GM23338 (cell line): ENCODE measurements at regions not wholly inside any gene's neighbourhood (a gene's known extent, or its start where the extent isn't known, plus 50 kb on each side); places are given as distances from the start of the nearest gene placed in this dataset.

Source experiments
- ATAC-seq: fragments of 200-7000 bp; cut with Tn5 transposase; 3 replicates; pipeline ENCODE4 v1.9.1; 2020
- DNase-seq: peaks from one replicate; pipeline ENCODE4 v3.0.0-alpha.2; 2015; ENCODE audit warnings: low spot score
- H2AFZ ChIP-seq: fragments of 200-600 bp; sonication (generic); 2 replicates; pipeline ENCODE4 v1.8.0; 2016; ENCODE audit warnings: antibody characterized with exemption, mild to moderate bottlenecking, moderate library complexity
- H3F3A ChIP-seq: fragments of 200-600 bp; sonication (generic); replicated peaks from 2 replicates; pipeline ENCODE4 v1.8.0; 2017; ENCODE audit warnings: antibody characterized with exemption, mixed run types, low read depth
- H3K27ac ChIP-seq: fragments of 200-600 bp; sonication (generic); 2 replicates; pipeline ENCODE4 v1.6.1; 2016; ENCODE audit warnings: low read depth
- H3K27me3 ChIP-seq: fragments of 200-600 bp; sonication (generic); 2 replicates; pipeline ENCODE4 v1.8.0; 2016; ENCODE audit warnings: mild to moderate bottlenecking, mixed run types, moderate library complexity; ENCODE audit not compliant: insufficient read depth
- H3K36me3 ChIP-seq: fragments of 200-600 bp; sonication (generic); 2 replicates; pipeline ENCODE4 v1.8.0; 2016; ENCODE audit warnings: mild to moderate bottlenecking; ENCODE audit not compliant: insufficient read depth
- H3K4me1 ChIP-seq: fragments of 200-600 bp; sonication (generic); 2 replicates; pipeline ENCODE4 v1.8.0; 2016; ENCODE audit warnings: mild to moderate bottlenecking, moderate library complexity; ENCODE audit not compliant: insufficient read depth
- H3K4me2 ChIP-seq: fragments of 200-600 bp; sonication (generic); 2 replicates; pipeline ENCODE4 v1.7.1; 2017; ENCODE audit warnings: mixed run types
- H3K4me3 ChIP-seq: fragments of 200-600 bp; sonication (generic); 2 replicates; pipeline ENCODE4 v1.6.1; 2016; ENCODE audit warnings: mixed run types
- H3K79me2 ChIP-seq: fragments of 200-600 bp; sonication (generic); replicated peaks from 2 replicates; pipeline ENCODE4 v1.8.0; 2017; ENCODE audit warnings: mild to moderate bottlenecking; ENCODE audit not compliant: insufficient read depth
- H3K9me2 ChIP-seq: fragments of 200-600 bp; sonication (generic); 2 replicates; pipeline ENCODE4 v1.8.0; 2017; ENCODE audit not compliant: insufficient read depth
- H4K20me1 ChIP-seq: fragments of 200-600 bp; sonication (generic); replicated peaks from 2 replicates; pipeline ENCODE4 v1.8.0; 2017; ENCODE audit warnings: mild to moderate bottlenecking; ENCODE audit not compliant: insufficient read depth
- H3K27ac Mint-ChIP-seq: 2 replicates; pipeline ENCODE4 v1.8.0; 2020; ENCODE audit warnings: inconsistent platforms, mild to moderate bottlenecking, moderate library complexity, mixed read lengths
- H3K27me3 Mint-ChIP-seq: 3 replicates; pipeline ENCODE4 v1.8.0; 2022; ENCODE audit warnings: low read depth, mild to moderate bottlenecking, moderate library complexity, mixed read lengths, inconsistent platforms; ENCODE audit not compliant: insufficient read depth, poor library complexity
- H3K36me3 Mint-ChIP-seq: 3 replicates; pipeline ENCODE4 v1.8.0; 2021; ENCODE audit warnings: low read depth, mild to moderate bottlenecking, inconsistent platforms, moderate library complexity, mixed read lengths
- H3K4me1 Mint-ChIP-seq: 3 replicates; pipeline ENCODE4 v1.8.0; 2020; ENCODE audit warnings: mild to moderate bottlenecking, inconsistent platforms, mixed read lengths
- H3K4me3 Mint-ChIP-seq: 3 replicates; pipeline ENCODE4 v1.8.0; 2021; ENCODE audit warnings: moderate library complexity, mild to moderate bottlenecking, inconsistent platforms, mixed read lengths
- H3K9me3 Mint-ChIP-seq: 3 replicates; pipeline ENCODE4 v1.8.0; 2020; ENCODE audit warnings: moderate library complexity, mild to moderate bottlenecking, inconsistent platforms, mixed read lengths
- CREB1 ChIP-seq: fragments of 250-450 bp; sonication (Bioruptor Pico); IDR thresholded peaks from 2 replicates; pipeline ENCODE4 v1.5.0; 2020; ENCODE audit warnings: low read depth, mild to moderate bottlenecking, moderate library complexity
- CTCF ChIP-seq, 2 experiments: fragments of 200-600 bp in 1 of 2; sonication (generic) in 1 of 2; conservative IDR thresholded peaks; 2 replicates each; pipeline versions ENCODE4 v1.5.1 to v1.6.1; 2016 to 2017; ENCODE audit warnings: antibody characterized with exemption in 2 of 2, low read depth in 2 of 2, mild to moderate bottlenecking in 2 of 2, moderate library complexity in 1 of 2
- ETS1 ChIP-seq: IDR thresholded peaks from 2 replicates; pipeline ENCODE4 v1.6.1; 2016; ENCODE audit warnings: antibody characterized with exemption
- EZH2 ChIP-seq: fragments of 200-600 bp; sonication (generic); IDR thresholded peaks from one replicate; pipeline ENCODE4 v1.8.0; 2017; ENCODE audit warnings: antibody characterized with exemption, mild to moderate bottlenecking, low read depth; ENCODE audit not compliant: unreplicated experiment
- EZH2phosphoT487 ChIP-seq: fragments of 200-600 bp; sonication (generic); IDR thresholded peaks from one replicate; pipeline ENCODE4 v1.8.1; 2018; ENCODE audit warnings: antibody characterized with exemption; ENCODE audit not compliant: unreplicated experiment
- JUNB ChIP-seq: IDR thresholded peaks from one replicate; pipeline ENCODE4 v1.6.1; 2016; ENCODE audit warnings: antibody characterized with exemption; ENCODE audit not compliant: unreplicated experiment
- NANOG ChIP-seq: IDR thresholded peaks from 2 replicates; pipeline ENCODE4 v1.6.1; 2016; ENCODE audit warnings: antibody characterized with exemption, borderline replicate concordance
- POLR2AphosphoS5 ChIP-seq: IDR thresholded peaks from 2 replicates; pipeline ENCODE4 v1.6.1; 2016; ENCODE audit warnings: antibody characterized with exemption, low read depth
- REST ChIP-seq: IDR thresholded peaks from one replicate; pipeline ENCODE4 v1.6.1; 2018; ENCODE audit warnings: antibody characterized with exemption; ENCODE audit not compliant: unreplicated experiment
- STAT1 ChIP-seq: IDR thresholded peaks from one replicate; pipeline ENCODE4 v1.6.1; 2016; ENCODE audit warnings: antibody characterized with exemption; ENCODE audit not compliant: unreplicated experiment
- ZNF114 ChIP-seq: fragments of 250-450 bp; sonication (Bioruptor Pico); IDR thresholded peaks from 2 replicates; pipeline ENCODE4 v1.5.0; 2020; ENCODE audit warnings: mild to moderate bottlenecking, moderate library complexity
- ZNF331 ChIP-seq: fragments of 250-450 bp; sonication (Bioruptor Pico); IDR thresholded peaks from 2 replicates; pipeline ENCODE4 v1.5.0; 2020; ENCODE audit warnings: low read depth, mild to moderate bottlenecking, moderate library complexity
- ZNF462 ChIP-seq: fragments of 250-450 bp; sonication (Bioruptor Pico); IDR thresholded peaks from 2 replicates; pipeline ENCODE4 v1.5.0; 2020; ENCODE audit warnings: mild to moderate bottlenecking, moderate library complexity

- no peaks in the 10 kb centered on the region for H3K36me3 Mint-ChIP-seq
- no peak overlapping the region for H3K27ac ChIP-seq
- H2AFZ ChIP-seq, result no peak overlapping the region
- H3K4me1 Mint-ChIP-seq, result peaks cover 56% of the 10 kb centered on the region
- no peak overlapping the region for H3K4me2 ChIP-seq
- H3K27ac Mint-ChIP-seq, result no peak overlapping the region
- H3K9me3 Mint-ChIP-seq, result peaks cover 3% of the 10 kb centered on the region; the same call in 2 of the 3 replicates
- no peak overlapping the region for H3K4me3 ChIP-seq
- H4K20me1 ChIP-seq, result peaks cover 5% of the 10 kb centered on the region; the same call in 1 of the 2 replicates
- no peak overlapping the region for H3K4me3 Mint-ChIP-seq
- H3K79me2 ChIP-seq, result peaks cover 91% of the 10 kb centered on the region
- H3K27me3 Mint-ChIP-seq, result no peaks in the 10 kb centered on the region
- ATAC-seq (no peak), DNase-seq (no peak)
- no peaks in the 10 kb centered on the region for H3K9me2 ChIP-seq
- H3K4me1 ChIP-seq, result peaks cover 36% of the 10 kb centered on the region
- H3F3A ChIP-seq, result no peaks in the 10 kb centered on the region
- TF ChIP-seq ZNF114 (CRISPR knock-in tag) (no peak), CTCF (conservative IDR thresholded peaks at IDR 0.05; ENCODE audit: low read depth in 2 of 2) (no peak), POLR2AphosphoS5 (no peak), EZH2phosphoT487 (no peak), ZNF331 (CRISPR knock-in tag) (no peak), JUNB (no peak), STAT1 (no peak), NANOG (no peak), ZNF462 (CRISPR knock-in tag) (no peak), REST (no peak), EZH2 (no peak), CREB1 (CRISPR knock-in tag) (no peak), ETS1 (no peak)
- H3K27me3 ChIP-seq, result peaks cover 4% of the 10 kb centered on the region; the same call in 1 of the 2 replicates
- no peaks in the 10 kb centered on the region for H3K36me3 ChIP-seq
These were observed 109.4 kb upstream of the SOD1 start for GRCh38 chr21:31550070-31550469.
